ENCODE measurements at regions not wholly inside any gene's neighbourhood (a gene's known extent, or its start where the extent isn't known, plus 50 kb on each side); places are given as distances from the start of the nearest gene placed in this dataset.

GRCh38 chr2:215617060-215617824, 181.4 kb upstream of the FN1 start (continued):
- no peak; the same call in none of the 2 replicates for TF ChIP-seq RARA (CRISPR knock-in tag; IDR thresholded peaks at IDR 0.05)
- no peak for TF ChIP-seq FOXC1 (CRISPR knock-in tag; IDR thresholded peaks at IDR 0.05; ENCODE audit: borderline replicate concordance)
- TF ChIP-seq, protein P1, sequence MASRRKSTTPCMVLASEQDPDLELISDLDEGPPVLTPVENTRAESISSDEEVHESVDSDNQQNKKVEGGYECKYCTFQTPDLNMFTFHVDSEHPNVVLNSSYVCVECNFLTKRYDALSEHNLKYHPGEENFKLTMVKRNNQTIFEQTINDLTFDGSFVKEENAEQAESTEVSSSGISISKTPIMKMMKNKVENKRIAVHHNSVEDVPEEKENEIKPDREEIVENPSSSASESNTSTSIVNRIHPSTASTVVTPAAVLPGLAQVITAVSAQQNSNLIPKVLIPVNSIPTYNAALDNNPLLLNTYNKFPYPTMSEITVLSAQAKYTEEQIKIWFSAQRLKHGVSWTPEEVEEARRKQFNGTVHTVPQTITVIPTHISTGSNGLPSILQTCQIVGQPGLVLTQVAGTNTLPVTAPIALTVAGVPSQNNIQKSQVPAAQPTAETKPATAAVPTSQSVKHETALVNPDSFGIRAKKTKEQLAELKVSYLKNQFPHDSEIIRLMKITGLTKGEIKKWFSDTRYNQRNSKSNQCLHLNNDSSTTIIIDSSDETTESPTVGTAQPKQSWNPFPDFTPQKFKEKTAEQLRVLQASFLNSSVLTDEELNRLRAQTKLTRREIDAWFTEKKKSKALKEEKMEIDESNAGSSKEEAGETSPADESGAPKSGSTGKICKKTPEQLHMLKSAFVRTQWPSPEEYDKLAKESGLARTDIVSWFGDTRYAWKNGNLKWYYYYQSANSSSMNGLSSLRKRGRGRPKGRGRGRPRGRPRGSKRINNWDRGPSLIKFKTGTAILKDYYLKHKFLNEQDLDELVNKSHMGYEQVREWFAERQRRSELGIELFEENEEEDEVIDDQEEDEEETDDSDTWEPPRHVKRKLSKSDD (CRISPR knock-in tag; IDR thresholded peaks at IDR 0.05; ENCODE audit: low read depth), result peak; percentile 55; the same call in 1 of the 2 replicates
- TF ChIP-seq ZNF317 (CRISPR knock-in tag; IDR thresholded peaks at IDR 0.05), result peak; percentile 41; the same call in 1 of the 2 replicates
- no peak for TF ChIP-seq GLI4 (CRISPR knock-in tag; IDR thresholded peaks at IDR 0.05; ENCODE audit: borderline replicate concordance)
- peak; percentile 98 for TF ChIP-seq ETV6 (CRISPR knock-in tag; conservative IDR thresholded peaks at IDR 0.05)
- no peak for TF ChIP-seq PTBP1 (IDR thresholded peaks at IDR 0.05; ENCODE audit: low read depth, low read length, poor library complexity, severe bottlenecking)
- TF ChIP-seq PRDM10 (CRISPR knock-in tag; IDR thresholded peaks at IDR 0.05; ENCODE audit: low read depth), result no peak
- peak; percentile 81; the same call in 1 of the 2 replicates for TF ChIP-seq ZNF878 (CRISPR knock-in tag; IDR thresholded peaks at IDR 0.05)
- TF ChIP-seq SMYD3 (CRISPR knock-in tag; IDR thresholded peaks at IDR 0.05), result peak; percentile 80
- TF ChIP-seq MTF2 (CRISPR knock-in tag; IDR thresholded peaks at IDR 0.05; ENCODE audit: borderline replicate concordance), result no peak
- no peak for TF ChIP-seq SRSF1 (optimal IDR thresholded peaks at IDR 0.05; ENCODE audit: low read depth, low read length)
- no peak for TF ChIP-seq AGO2 (optimal IDR thresholded peaks at IDR 0.05; ENCODE audit: low read depth, low read length)
- no peak for TF ChIP-seq KDM2A (CRISPR knock-in tag; IDR thresholded peaks at IDR 0.05; ENCODE audit: borderline replicate concordance, low read depth)
- TF ChIP-seq NR2C2 (CRISPR knock-in tag; IDR thresholded peaks at IDR 0.05; ENCODE audit: borderline replicate concordance), result peak; percentile 41; the same call in 1 of the 2 replicates
- TF ChIP-seq NR1H2 (CRISPR knock-in tag; IDR thresholded peaks at IDR 0.05; ENCODE audit: borderline replicate concordance, low read depth), result no peak
- peak; percentile 70 for TF ChIP-seq ZNF605 (CRISPR knock-in tag; IDR thresholded peaks at IDR 0.05)
- TF ChIP-seq HES4 (CRISPR knock-in tag; IDR thresholded peaks at IDR 0.05; ENCODE audit: borderline replicate concordance), result no peak
- TF ChIP-seq, protein P2, sequence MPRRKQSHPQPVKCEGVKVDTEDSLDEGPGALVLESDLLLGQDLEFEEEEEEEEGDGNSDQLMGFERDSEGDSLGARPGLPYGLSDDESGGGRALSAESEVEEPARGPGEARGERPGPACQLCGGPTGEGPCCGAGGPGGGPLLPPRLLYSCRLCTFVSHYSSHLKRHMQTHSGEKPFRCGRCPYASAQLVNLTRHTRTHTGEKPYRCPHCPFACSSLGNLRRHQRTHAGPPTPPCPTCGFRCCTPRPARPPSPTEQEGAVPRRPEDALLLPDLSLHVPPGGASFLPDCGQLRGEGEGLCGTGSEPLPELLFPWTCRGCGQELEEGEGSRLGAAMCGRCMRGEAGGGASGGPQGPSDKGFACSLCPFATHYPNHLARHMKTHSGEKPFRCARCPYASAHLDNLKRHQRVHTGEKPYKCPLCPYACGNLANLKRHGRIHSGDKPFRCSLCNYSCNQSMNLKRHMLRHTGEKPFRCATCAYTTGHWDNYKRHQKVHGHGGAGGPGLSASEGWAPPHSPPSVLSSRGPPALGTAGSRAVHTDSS (CRISPR knock-in tag; conservative IDR thresholded peaks at IDR 0.05), result no peak
- peak; percentile 28; the same call in 1 of the 2 replicates for TF ChIP-seq SIN3A (IDR thresholded peaks at IDR 0.05; ENCODE audit: borderline replicate concordance, low read depth, low read length)
- no peak for TF ChIP-seq GPN1 (CRISPR knock-in tag; IDR thresholded peaks at IDR 0.05; ENCODE audit: borderline replicate concordance)

Measured in HepG2 (cell line).